ENCODE measurements at regions not wholly inside any gene's neighbourhood (a gene's known extent, or its start where the extent isn't known, plus 50 kb on each side); places are given as distances from the start of the nearest gene placed in this dataset.

DNA sequence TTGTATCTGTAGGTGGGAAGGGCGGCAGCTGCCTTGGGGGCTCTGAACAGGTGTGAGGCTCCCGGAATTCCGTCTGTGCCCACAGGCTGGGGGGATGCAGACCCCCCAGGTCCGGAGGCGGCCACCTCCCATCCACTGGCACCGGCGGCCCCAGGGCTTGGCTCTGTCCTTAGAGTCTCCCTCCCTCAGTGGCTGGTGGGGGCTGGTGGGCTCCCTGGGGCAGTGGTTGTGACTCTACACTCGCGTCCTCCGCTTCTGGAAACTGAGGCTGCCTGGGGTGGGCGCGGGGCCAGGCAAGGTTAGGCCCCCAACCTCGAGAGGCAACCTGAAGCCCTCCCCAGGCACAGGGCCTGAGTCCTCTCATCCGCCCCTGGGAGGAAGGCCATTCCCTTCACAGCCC, 1305.4 kb downstream of the BRD1 start (continued):
- TF ChIP-seq, protein P1, sequence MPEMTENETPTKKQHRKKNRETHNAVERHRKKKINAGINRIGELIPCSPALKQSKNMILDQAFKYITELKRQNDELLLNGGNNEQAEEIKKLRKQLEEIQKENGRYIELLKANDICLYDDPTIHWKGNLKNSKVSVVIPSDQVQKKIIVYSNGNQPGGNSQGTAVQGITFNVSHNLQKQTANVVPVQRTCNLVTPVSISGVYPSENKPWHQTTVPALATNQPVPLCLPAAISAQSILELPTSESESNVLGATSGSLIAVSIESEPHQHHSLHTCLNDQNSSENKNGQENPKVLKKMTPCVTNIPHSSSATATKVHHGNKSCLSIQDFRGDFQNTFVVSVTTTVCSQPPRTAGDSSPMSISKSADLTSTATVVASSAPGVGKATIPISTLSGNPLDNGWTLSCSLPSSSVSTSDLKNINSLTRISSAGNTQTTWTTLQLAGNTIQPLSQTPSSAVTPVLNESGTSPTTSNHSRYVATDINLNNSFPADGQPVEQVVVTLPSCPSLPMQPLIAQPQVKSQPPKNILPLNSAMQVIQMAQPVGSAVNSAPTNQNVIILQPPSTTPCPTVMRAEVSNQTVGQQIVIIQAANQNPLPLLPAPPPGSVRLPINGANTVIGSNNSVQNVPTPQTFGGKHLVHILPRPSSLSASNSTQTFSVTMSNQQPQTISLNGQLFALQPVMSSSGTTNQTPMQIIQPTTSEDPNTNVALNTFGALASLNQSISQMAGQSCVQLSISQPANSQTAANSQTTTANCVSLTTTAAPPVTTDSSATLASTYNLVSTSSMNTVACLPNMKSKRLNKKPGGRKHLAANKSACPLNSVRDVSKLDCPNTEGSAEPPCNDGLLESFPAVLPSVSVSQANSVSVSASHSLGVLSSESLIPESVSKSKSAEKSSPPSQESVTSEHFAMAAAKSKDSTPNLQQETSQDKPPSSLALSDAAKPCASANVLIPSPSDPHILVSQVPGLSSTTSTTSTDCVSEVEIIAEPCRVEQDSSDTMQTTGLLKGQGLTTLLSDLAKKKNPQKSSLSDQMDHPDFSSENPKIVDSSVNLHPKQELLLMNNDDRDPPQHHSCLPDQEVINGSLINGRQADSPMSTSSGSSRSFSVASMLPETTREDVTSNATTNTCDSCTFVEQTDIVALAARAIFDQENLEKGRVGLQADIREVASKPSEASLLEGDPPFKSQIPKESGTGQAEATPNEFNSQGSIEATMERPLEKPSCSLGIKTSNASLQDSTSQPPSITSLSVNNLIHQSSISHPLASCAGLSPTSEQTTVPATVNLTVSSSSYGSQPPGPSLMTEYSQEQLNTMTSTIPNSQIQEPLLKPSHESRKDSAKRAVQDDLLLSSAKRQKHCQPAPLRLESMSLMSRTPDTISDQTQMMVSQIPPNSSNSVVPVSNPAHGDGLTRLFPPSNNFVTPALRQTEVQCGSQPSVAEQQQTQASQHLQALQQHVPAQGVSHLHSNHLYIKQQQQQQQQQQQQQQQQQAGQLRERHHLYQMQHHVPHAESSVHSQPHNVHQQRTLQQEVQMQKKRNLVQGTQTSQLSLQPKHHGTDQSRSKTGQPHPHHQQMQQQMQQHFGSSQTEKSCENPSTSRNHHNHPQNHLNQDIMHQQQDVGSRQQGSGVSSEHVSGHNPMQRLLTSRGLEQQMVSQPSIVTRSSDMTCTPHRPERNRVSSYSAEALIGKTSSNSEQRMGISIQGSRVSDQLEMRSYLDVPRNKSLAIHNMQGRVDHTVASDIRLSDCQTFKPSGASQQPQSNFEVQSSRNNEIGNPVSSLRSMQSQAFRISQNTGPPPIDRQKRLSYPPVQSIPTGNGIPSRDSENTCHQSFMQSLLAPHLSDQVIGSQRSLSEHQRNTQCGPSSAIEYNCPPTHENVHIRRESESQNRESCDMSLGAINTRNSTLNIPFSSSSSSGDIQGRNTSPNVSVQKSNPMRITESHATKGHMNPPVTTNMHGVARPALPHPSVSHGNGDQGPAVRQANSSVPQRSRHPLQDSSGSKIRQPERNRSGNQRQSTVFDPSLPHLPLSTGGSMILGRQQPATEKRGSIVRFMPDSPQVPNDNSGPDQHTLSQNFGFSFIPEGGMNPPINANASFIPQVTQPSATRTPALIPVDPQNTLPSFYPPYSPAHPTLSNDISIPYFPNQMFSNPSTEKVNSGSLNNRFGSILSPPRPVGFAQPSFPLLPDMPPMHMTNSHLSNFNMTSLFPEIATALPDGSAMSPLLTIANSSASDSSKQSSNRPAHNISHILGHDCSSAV (CRISPR knock-in tag; IDR thresholded peaks at IDR 0.05; ENCODE audit: borderline replicate concordance): no peak
- TF ChIP-seq KAT8 (CRISPR knock-in tag; IDR thresholded peaks at IDR 0.05) (no peak), KDM2A (CRISPR knock-in tag; IDR thresholded peaks at IDR 0.05; ENCODE audit: borderline replicate concordance, low read depth) (no peak), SMARCC2 (IDR thresholded peaks at IDR 0.05) (no peak), PHB2 (IDR thresholded peaks at IDR 0.05; ENCODE audit: partially characterized antibody) (no peak), SMARCE1 (IDR thresholded peaks at IDR 0.05; ENCODE audit: borderline replicate concordance) (no peak)
- TF ChIP-seq, protein P2, sequence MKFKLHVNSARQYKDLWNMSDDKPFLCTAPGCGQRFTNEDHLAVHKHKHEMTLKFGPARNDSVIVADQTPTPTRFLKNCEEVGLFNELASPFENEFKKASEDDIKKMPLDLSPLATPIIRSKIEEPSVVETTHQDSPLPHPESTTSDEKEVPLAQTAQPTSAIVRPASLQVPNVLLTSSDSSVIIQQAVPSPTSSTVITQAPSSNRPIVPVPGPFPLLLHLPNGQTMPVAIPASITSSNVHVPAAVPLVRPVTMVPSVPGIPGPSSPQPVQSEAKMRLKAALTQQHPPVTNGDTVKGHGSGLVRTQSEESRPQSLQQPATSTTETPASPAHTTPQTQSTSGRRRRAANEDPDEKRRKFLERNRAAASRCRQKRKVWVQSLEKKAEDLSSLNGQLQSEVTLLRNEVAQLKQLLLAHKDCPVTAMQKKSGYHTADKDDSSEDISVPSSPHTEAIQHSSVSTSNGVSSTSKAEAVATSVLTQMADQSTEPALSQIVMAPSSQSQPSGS (CRISPR knock-in tag; IDR thresholded peaks at IDR 0.05): no peak

All from HepG2 (cell line).